ENCODE measurements at regions not wholly inside any gene's neighbourhood (a gene's known extent, or its start where the extent isn't known, plus 50 kb on each side); places are given as distances from the start of the nearest gene placed in this dataset.

- TF ChIP-seq, protein P1, sequence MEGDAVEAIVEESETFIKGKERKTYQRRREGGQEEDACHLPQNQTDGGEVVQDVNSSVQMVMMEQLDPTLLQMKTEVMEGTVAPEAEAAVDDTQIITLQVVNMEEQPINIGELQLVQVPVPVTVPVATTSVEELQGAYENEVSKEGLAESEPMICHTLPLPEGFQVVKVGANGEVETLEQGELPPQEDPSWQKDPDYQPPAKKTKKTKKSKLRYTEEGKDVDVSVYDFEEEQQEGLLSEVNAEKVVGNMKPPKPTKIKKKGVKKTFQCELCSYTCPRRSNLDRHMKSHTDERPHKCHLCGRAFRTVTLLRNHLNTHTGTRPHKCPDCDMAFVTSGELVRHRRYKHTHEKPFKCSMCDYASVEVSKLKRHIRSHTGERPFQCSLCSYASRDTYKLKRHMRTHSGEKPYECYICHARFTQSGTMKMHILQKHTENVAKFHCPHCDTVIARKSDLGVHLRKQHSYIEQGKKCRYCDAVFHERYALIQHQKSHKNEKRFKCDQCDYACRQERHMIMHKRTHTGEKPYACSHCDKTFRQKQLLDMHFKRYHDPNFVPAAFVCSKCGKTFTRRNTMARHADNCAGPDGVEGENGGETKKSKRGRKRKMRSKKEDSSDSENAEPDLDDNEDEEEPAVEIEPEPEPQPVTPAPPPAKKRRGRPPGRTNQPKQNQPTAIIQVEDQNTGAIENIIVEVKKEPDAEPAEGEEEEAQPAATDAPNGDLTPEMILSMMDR (IDR thresholded peaks at IDR 0.05; ENCODE audit: low read depth, low read length, missing control alignments) = no peak
- DNase-seq (ENCODE audit: low read depth) = no peak
- H3K4me3 ChIP-seq (ENCODE audit: low read depth, low read length) = no peak overlapping the region
These were observed 150.8 kb upstream of the FOXF1 start for GRCh38 chr16:86359571-86359970.

- TF ChIP-seq, protein P1 (IDR thresholded peaks at IDR 0.05; ENCODE audit: low read depth, low read length, missing control alignments) = no peak
- DNase-seq (ENCODE audit: low read depth) = no peak
- no peak overlapping the region for H3K4me3 ChIP-seq (ENCODE audit: low read depth, low read length)
These were observed 148.0 kb upstream of the FOXF1 start for GRCh38 chr16:86362155-86362849.

GRCh38 chr16:86363057-86363490, 147.3 kb upstream of the FOXF1 start:
- no peak overlapping the region for H3K4me3 ChIP-seq (ENCODE audit: low read depth, low read length)
- no peak for DNase-seq (ENCODE audit: low read depth)
- TF ChIP-seq, protein P1 (IDR thresholded peaks at IDR 0.05; ENCODE audit: low read depth, low read length, missing control alignments) = no peak

DNA sequence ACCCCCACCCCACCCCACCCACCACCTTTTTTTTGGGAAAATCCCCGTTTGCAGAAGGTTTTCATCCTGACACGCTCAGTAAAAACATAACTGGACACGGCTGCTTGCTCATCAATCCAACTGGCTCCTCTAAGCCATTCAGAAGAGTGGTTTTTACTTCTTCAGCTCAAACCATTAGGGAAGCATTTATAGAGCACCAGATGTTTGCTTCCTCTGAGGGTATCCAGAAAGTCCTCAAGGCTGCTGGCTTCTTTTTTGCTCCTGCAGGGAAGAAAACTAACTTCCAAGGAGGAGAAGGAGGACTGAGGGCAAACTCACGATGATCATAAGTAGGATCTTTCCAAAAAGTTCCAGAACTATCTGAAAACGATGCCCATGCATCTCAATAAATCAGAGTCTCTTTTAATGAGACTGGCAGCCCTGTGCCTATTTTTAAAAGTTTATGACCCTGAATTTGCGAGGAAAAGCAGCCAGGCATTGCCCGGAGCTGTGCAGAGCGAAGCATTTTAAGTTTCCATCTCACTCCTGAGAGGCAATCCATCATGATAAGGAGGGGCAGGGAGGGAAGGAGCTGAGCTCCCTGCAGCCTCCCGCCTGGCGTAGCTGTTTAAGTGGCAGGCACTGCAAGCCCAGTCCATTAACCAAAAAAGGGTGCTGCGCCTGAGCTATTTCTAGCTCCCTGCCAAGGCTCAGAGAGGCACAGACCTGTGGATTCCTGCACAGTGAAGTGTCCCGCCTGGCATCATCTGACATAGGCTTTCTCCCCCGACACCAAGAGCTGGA, 146.3 kb upstream of the FOXF1 start:
- TF ChIP-seq, protein P1 (IDR thresholded peaks at IDR 0.05; ENCODE audit: low read depth, low read length, missing control alignments) = no peak
- DNase-seq (ENCODE audit: low read depth) = no peak
- H3K4me3 ChIP-seq (ENCODE audit: low read depth, low read length) = no peak overlapping the region

DNA sequence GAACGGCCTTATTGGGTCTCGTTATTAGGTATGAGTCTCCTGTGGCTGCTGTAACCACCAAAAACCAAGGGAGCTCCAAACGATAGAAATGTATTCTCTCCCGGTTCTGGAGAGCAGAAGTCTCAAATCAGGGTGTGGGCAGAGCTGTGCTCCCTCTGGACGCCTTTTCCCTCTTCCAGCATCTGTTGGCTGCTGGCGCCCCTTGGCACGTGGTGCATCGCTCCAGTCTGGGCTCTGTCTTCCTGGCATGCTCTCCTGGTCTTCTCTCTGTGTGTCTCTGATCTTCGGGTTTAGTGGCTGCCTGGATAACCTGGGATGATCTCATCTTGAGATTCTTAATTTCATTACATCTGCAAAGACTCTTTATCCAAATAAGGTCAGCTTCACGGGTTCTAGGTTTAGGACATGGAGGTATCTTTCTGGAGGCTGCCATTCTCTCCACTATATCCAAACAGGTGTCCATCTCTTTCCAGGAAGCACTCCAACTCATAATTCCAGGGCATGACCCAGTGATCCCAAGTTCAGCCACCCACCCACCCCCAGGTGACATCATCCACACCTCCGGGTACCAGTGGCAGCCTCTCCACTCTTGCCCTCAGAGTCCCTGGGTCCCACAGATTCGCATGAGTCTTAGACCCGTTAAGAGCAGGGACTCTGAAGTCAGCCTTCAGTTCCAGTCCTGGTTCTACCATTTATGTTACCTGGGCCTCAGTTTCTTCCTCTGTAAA, 145.5 kb upstream of the FOXF1 start:
- TF ChIP-seq, protein P1 (IDR thresholded peaks at IDR 0.05; ENCODE audit: low read depth, low read length, missing control alignments) = no peak
- no peak for DNase-seq (ENCODE audit: low read depth)
- H3K4me3 ChIP-seq (ENCODE audit: low read depth, low read length) = no peak overlapping the region

DNA sequence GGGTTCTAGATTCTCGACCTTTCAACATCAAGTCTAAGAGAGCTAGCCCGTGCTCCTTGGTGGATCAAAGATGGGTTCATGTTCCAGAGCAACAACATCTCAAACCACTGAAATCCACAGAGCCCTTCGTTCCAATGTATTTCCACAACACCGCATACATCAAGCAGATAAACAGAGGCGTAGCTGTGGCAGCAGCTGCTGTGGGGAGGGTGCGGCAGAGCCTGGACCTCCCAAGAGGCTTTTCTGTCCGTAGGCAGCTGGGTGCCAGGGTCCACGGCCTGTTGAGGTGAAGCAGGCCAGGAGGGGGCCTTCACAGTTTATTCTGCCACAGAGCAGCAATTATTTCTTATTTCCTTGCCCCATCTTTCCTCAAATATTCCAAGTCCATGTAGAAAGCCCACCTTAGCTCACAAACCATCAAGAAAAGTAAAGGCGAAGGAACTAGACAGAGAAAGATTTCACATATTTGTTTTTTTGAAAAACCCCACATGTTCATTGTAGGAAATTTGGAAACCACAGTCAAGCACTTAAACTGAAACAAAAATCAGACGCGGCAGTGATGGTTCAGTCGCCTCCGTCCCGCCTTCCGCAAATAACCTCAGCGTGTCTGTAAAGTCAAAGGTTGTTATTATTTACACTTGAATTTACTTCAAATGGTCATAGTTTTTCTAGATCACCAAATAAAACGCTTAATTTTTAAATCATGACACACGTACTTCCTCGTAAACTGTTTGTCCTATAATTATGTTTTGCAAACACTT, 144.6 kb upstream of the FOXF1 start:
- H3K4me3 ChIP-seq (ENCODE audit: low read depth, low read length) = no peak overlapping the region
- no peak for DNase-seq (ENCODE audit: low read depth)
- TF ChIP-seq, protein P1 (IDR thresholded peaks at IDR 0.05; ENCODE audit: low read depth, low read length, missing control alignments) = no peak

Measured in GM12864 (cell line).